ENCODE measurements at regions not wholly inside any gene's neighbourhood (a gene's known extent, or its start where the extent isn't known, plus 50 kb on each side); places are given as distances from the start of the nearest gene placed in this dataset.

- H3K36me3 ChIP-seq (replicated peaks in 1 of 2; ENCODE audit: control insufficient read depth in 2 of 2, insufficient read depth in 2 of 2, low read length in 2 of 2) = no peaks in the 10 kb centered on the region
- no peak overlapping the region for H4K91ac ChIP-seq (ENCODE audit: low read depth, low read length, poor library complexity)
- no peak overlapping the region for H3K4ac ChIP-seq (ENCODE audit: low read length)
- no peaks in the 10 kb centered on the region for H3K27me3 ChIP-seq (ENCODE audit: control insufficient read depth in 3 of 3, insufficient read depth in 3 of 3, low read depth in 1 of 3, low read length in 3 of 3)
- H2BK15ac ChIP-seq (ENCODE audit: low read length) = no peak overlapping the region
- H2BK5ac ChIP-seq (ENCODE audit: low read length) = no peak overlapping the region
- WGBS, 2 donors (ENCODE audit: extremely low coverage in 2 of 2, insufficient read length in 2 of 2, insufficient replicate concordance in 1 of 2) = no CpG with 5 or more reads among the region's 8 CpGs
- no peak overlapping the region for H3K4me3 ChIP-seq (ENCODE audit: low read length in 2 of 2)
- no peak overlapping the region for H4K8ac ChIP-seq (ENCODE audit: low read depth, low read length)
- no peak overlapping the region for H3K9ac ChIP-seq (ENCODE audit: low read depth, low read length, poor library complexity)
- no peak overlapping the region for H3K4me2 ChIP-seq (ENCODE audit: insufficient read depth, low read length, poor library complexity, severe bottlenecking)
- no peaks in the 10 kb centered on the region for H3K79me1 ChIP-seq (ENCODE audit: low read depth, low read length)
- DNase-seq (ENCODE audit: low spot score) = no peak
- no peak overlapping the region for H2BK120ac ChIP-seq (ENCODE audit: low read depth, low read length)
- no peak overlapping the region for H3K23ac ChIP-seq (ENCODE audit: low read depth, low read length, poor library complexity)
- no peak overlapping the region for H3K27ac ChIP-seq (replicated peaks; ENCODE audit: low read length)
- H3K18ac ChIP-seq (ENCODE audit: low read length) = no peak overlapping the region
- no peak overlapping the region for H3K14ac ChIP-seq (ENCODE audit: low read length)
- no peak overlapping the region for H2BK12ac ChIP-seq (ENCODE audit: low read length)
- no peak overlapping the region for H2AFZ ChIP-seq (ENCODE audit: low read length)
- no peaks in the 10 kb centered on the region for H3K4me1 ChIP-seq (ENCODE audit: control insufficient read depth in 2 of 2, insufficient read depth in 1 of 2, low read depth in 1 of 2, low read length in 2 of 2)
- H2AK5ac ChIP-seq (ENCODE audit: low read depth, low read length) = no peak overlapping the region
- H3K9me3 ChIP-seq (replicated peaks in 1 of 2; ENCODE audit: control insufficient read depth in 2 of 2, insufficient read depth in 1 of 2, low read depth in 1 of 2, low read length in 2 of 2) = no peaks in the 10 kb centered on the region
These were observed 243.7 kb upstream of the SLC24A2 start for GRCh38 chr9:20032413-20033006.

- Histone ChIP-seq H4K8ac (ENCODE audit: low read depth, low read length) (no peak overlapping the region), H3K79me1 (ENCODE audit: low read depth, low read length) (no peaks in the 10 kb centered on the region), H3K4me1 (ENCODE audit: control insufficient read depth in 2 of 2, insufficient read depth in 1 of 2, low read depth in 1 of 2, low read length in 2 of 2) (no peaks in the 10 kb centered on the region), H3K18ac (ENCODE audit: low read length) (no peak overlapping the region), H3K4ac (ENCODE audit: low read length) (no peak overlapping the region), H2BK12ac (ENCODE audit: low read length) (no peak overlapping the region), H2BK120ac (ENCODE audit: low read depth, low read length) (no peak overlapping the region), H3K27me3 (ENCODE audit: control insufficient read depth in 3 of 3, insufficient read depth in 3 of 3, low read depth in 1 of 3, low read length in 3 of 3) (no peaks in the 10 kb centered on the region), H2AFZ (ENCODE audit: low read length) (no peak overlapping the region), H3K14ac (ENCODE audit: low read length) (no peak overlapping the region), H2BK5ac (ENCODE audit: low read length) (no peak overlapping the region), H3K36me3 (replicated peaks in 1 of 2; ENCODE audit: control insufficient read depth in 2 of 2, insufficient read depth in 2 of 2, low read length in 2 of 2) (no peaks in the 10 kb centered on the region), H2BK15ac (ENCODE audit: low read length) (no peak overlapping the region), H3K9me3 (replicated peaks in 1 of 2; ENCODE audit: control insufficient read depth in 2 of 2, insufficient read depth in 1 of 2, low read depth in 1 of 2, low read length in 2 of 2) (no peaks in the 10 kb centered on the region), H3K27ac (replicated peaks; ENCODE audit: low read length) (no peak overlapping the region), H3K4me2 (ENCODE audit: insufficient read depth, low read length, poor library complexity, severe bottlenecking) (no peak overlapping the region), H3K4me3 (ENCODE audit: low read length in 2 of 2) (no peak overlapping the region), H4K91ac (ENCODE audit: low read depth, low read length, poor library complexity) (no peak overlapping the region), H3K23ac (ENCODE audit: low read depth, low read length, poor library complexity) (no peak overlapping the region), H2AK5ac (ENCODE audit: low read depth, low read length) (no peak overlapping the region), H3K9ac (ENCODE audit: low read depth, low read length, poor library complexity) (no peak overlapping the region)
- DNase-seq (ENCODE audit: low spot score) = no peak
- WGBS, 2 donors (ENCODE audit: extremely low coverage in 2 of 2, insufficient read length in 2 of 2, insufficient replicate concordance in 1 of 2) = no CpG with 5 or more reads among the region's 6 CpGs
These were observed 243.0 kb upstream of the SLC24A2 start for GRCh38 chr9:20031836-20032235.

GRCh38 chr9:20030671-20031070 lies 241.8 kb upstream of the SLC24A2 start:
- Histone ChIP-seq H2BK120ac (ENCODE audit: low read depth, low read length) (no peak overlapping the region), H3K4me2 (ENCODE audit: insufficient read depth, low read length, poor library complexity, severe bottlenecking) (no peak overlapping the region), H3K9ac (ENCODE audit: low read depth, low read length, poor library complexity) (no peak overlapping the region), H3K27me3 (ENCODE audit: control insufficient read depth in 3 of 3, insufficient read depth in 3 of 3, low read depth in 1 of 3, low read length in 3 of 3) (no peaks in the 10 kb centered on the region), H3K9me3 (replicated peaks in 1 of 2; ENCODE audit: control insufficient read depth in 2 of 2, insufficient read depth in 1 of 2, low read depth in 1 of 2, low read length in 2 of 2) (no peaks in the 10 kb centered on the region), H2BK5ac (ENCODE audit: low read length) (no peak overlapping the region), H3K18ac (ENCODE audit: low read length) (no peak overlapping the region), H2AFZ (ENCODE audit: low read length) (no peak overlapping the region), H3K23ac (ENCODE audit: low read depth, low read length, poor library complexity) (no peak overlapping the region), H3K14ac (ENCODE audit: low read length) (no peak overlapping the region), H3K4me3 (ENCODE audit: low read length in 2 of 2) (no peak overlapping the region), H4K91ac (ENCODE audit: low read depth, low read length, poor library complexity) (no peak overlapping the region), H2BK15ac (ENCODE audit: low read length) (no peak overlapping the region), H3K36me3 (replicated peaks in 1 of 2; ENCODE audit: control insufficient read depth in 2 of 2, insufficient read depth in 2 of 2, low read length in 2 of 2) (no peaks in the 10 kb centered on the region), H2AK5ac (ENCODE audit: low read depth, low read length) (no peak overlapping the region), H3K4me1 (ENCODE audit: control insufficient read depth in 2 of 2, insufficient read depth in 1 of 2, low read depth in 1 of 2, low read length in 2 of 2) (no peaks in the 10 kb centered on the region), H3K4ac (ENCODE audit: low read length) (no peak overlapping the region), H3K27ac (replicated peaks; ENCODE audit: low read length) (no peak overlapping the region), H3K79me1 (ENCODE audit: low read depth, low read length) (no peaks in the 10 kb centered on the region), H2BK12ac (ENCODE audit: low read length) (no peak overlapping the region), H4K8ac (ENCODE audit: low read depth, low read length) (no peak overlapping the region)
- DNase-seq (ENCODE audit: low spot score) = no peak
- no CpG with 5 or more reads among the region's 2 CpGs for WGBS, 2 donors (ENCODE audit: extremely low coverage in 2 of 2, insufficient read length in 2 of 2, insufficient replicate concordance in 1 of 2)

GRCh38 chr9:20030221-20030620 lies 241.4 kb upstream of the SLC24A2 start:
- Histone ChIP-seq H3K18ac (ENCODE audit: low read length) (no peak overlapping the region), H2BK12ac (ENCODE audit: low read length) (no peak overlapping the region), H4K91ac (ENCODE audit: low read depth, low read length, poor library complexity) (no peak overlapping the region), H2BK120ac (ENCODE audit: low read depth, low read length) (no peak overlapping the region), H3K9me3 (replicated peaks in 1 of 2; ENCODE audit: control insufficient read depth in 2 of 2, insufficient read depth in 1 of 2, low read depth in 1 of 2, low read length in 2 of 2) (no peaks in the 10 kb centered on the region), H3K9ac (ENCODE audit: low read depth, low read length, poor library complexity) (no peak overlapping the region), H3K4ac (ENCODE audit: low read length) (no peak overlapping the region), H2BK5ac (ENCODE audit: low read length) (no peak overlapping the region), H3K23ac (ENCODE audit: low read depth, low read length, poor library complexity) (no peak overlapping the region), H3K27ac (replicated peaks; ENCODE audit: low read length) (no peak overlapping the region), H3K14ac (ENCODE audit: low read length) (no peak overlapping the region), H3K4me2 (ENCODE audit: insufficient read depth, low read length, poor library complexity, severe bottlenecking) (no peak overlapping the region), H3K36me3 (replicated peaks in 1 of 2; ENCODE audit: control insufficient read depth in 2 of 2, insufficient read depth in 2 of 2, low read length in 2 of 2) (no peaks in the 10 kb centered on the region), H3K27me3 (ENCODE audit: control insufficient read depth in 3 of 3, insufficient read depth in 3 of 3, low read depth in 1 of 3, low read length in 3 of 3) (no peaks in the 10 kb centered on the region), H3K4me3 (ENCODE audit: low read length in 2 of 2) (no peak overlapping the region), H3K79me1 (ENCODE audit: low read depth, low read length) (no peaks in the 10 kb centered on the region), H4K8ac (ENCODE audit: low read depth, low read length) (no peak overlapping the region), H3K4me1 (ENCODE audit: control insufficient read depth in 2 of 2, insufficient read depth in 1 of 2, low read depth in 1 of 2, low read length in 2 of 2) (no peaks in the 10 kb centered on the region), H2AFZ (ENCODE audit: low read length) (no peak overlapping the region), H2AK5ac (ENCODE audit: low read depth, low read length) (no peak overlapping the region), H2BK15ac (ENCODE audit: low read length) (no peak overlapping the region)
- no peak for DNase-seq (ENCODE audit: low spot score)
- no CpG with 5 or more reads among the region's 4 CpGs for WGBS, 2 donors (ENCODE audit: extremely low coverage in 2 of 2, insufficient read length in 2 of 2, insufficient replicate concordance in 1 of 2)

Data from neuronal stem cell (in vitro differentiated cells).